ENCODE measurements at regions not wholly inside any gene's neighbourhood (a gene's known extent, or its start where the extent isn't known, plus 50 kb on each side); places are given as distances from the start of the nearest gene placed in this dataset.

DNA sequence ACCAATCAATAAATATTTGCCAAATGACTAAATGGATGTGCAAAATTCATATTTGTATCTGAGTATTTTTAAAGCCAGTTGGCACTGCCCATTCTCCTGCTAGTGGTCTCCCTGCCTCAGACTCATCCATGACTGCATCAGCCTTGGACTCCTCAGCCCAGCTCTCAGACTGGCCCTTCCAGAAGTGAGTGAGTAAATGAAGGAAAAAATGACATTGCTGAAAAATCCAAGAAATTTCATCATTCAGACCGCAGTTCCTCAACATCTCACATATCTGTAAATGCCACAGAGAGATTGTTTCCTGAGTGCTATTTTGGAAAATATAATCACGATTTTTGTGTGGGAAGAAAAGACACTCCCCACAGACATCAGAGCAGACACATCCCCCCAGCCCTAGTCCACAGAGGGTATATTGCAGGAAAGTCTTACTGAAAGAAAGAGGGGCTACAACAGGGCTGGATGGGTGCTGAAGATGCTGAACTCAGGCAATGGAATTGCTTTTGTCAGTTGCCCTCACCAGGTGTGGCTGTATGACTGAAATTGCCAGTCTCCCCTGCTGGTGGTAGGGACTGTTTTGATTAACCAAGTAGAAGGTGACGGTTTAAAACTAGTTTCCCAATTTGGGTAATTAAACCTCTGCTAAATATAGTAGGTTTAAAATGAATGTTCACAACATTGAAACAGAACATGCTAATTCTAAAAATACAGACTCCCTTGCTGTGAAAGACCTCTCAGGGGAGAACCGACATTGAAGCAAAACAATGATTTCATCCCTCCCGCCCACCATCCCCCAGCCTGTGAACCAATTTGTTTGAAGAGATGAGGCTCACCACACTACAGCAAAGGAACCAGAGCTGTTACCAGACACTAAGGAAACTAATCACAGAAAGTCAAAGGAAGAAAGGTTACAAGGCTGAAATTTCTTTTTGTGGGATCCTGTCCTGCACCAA, 158.8 kb downstream of the DEPDC1B start:
- TF ChIP-seq FOXP2 (optimal IDR thresholded peaks at IDR 0.05; ENCODE audit: borderline replicate concordance, extremely low read depth, extremely low read length, insufficient read depth) (no peak), POLR2AphosphoS5 (IDR thresholded peaks at IDR 0.05; ENCODE audit: low read depth, low read length) (no peak), SIN3A (IDR thresholded peaks at IDR 0.05; ENCODE audit: borderline replicate concordance, insufficient read depth, low read length) (no peak), TAF1 (IDR thresholded peaks at IDR 0.05; ENCODE audit: borderline replicate concordance, insufficient read depth, low read length) (no peak)
- TF ChIP-seq, protein P1, sequence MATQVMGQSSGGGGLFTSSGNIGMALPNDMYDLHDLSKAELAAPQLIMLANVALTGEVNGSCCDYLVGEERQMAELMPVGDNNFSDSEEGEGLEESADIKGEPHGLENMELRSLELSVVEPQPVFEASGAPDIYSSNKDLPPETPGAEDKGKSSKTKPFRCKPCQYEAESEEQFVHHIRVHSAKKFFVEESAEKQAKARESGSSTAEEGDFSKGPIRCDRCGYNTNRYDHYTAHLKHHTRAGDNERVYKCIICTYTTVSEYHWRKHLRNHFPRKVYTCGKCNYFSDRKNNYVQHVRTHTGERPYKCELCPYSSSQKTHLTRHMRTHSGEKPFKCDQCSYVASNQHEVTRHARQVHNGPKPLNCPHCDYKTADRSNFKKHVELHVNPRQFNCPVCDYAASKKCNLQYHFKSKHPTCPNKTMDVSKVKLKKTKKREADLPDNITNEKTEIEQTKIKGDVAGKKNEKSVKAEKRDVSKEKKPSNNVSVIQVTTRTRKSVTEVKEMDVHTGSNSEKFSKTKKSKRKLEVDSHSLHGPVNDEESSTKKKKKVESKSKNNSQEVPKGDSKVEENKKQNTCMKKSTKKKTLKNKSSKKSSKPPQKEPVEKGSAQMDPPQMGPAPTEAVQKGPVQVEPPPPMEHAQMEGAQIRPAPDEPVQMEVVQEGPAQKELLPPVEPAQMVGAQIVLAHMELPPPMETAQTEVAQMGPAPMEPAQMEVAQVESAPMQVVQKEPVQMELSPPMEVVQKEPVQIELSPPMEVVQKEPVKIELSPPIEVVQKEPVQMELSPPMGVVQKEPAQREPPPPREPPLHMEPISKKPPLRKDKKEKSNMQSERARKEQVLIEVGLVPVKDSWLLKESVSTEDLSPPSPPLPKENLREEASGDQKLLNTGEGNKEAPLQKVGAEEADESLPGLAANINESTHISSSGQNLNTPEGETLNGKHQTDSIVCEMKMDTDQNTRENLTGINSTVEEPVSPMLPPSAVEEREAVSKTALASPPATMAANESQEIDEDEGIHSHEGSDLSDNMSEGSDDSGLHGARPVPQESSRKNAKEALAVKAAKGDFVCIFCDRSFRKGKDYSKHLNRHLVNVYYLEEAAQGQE (IDR thresholded peaks at IDR 0.05; ENCODE audit: insufficient read depth in 1 of 2, low read depth in 2 of 2, low read length in 2 of 2): no peak

DNA sequence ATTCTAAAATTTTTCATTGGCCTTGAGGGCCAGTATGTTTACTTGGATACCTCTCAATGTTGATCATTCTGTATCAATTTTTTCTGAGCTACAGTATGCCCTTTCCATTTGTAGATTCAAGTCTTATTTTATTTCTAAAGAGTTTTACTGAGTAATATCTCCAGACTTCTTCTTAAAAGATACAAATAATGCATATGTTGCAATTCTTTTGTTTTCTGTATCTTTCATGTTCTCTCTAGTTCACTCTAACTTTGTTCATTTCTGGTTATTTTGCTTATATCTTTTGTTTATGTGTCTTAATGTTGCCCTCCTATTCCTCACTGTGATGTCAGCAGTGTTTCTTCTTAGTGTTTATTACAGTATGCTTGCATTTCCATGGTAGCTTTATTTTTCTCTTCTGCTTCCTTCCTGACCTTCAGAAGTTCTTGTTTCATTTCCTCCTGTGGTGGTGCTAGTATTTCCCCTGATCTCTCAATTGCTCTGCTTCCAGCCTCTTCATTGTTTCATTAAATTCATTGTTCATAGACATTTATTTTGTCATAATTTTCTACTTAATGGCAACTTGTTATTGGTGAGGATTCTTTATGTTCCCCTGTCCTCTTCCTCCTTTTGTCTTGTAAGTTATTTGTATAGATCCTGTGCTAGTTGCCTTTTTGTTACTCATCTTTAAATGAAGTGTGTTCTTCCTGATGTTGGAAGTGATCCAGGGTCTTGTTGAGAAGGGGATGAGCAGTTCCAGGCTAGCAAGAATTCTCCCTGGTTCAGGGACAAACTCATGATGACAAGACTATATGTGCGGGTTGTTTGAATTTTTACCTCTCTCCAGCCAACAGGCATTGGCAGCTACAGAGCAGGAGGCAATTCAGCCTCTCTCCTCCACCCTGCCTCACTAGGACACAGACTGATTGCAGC, 160.8 kb downstream of the DEPDC1B start:
- TF ChIP-seq, protein P1 (IDR thresholded peaks at IDR 0.05; ENCODE audit: insufficient read depth in 1 of 2, low read depth in 2 of 2, low read length in 2 of 2): no peak
- TF ChIP-seq TAF1 (IDR thresholded peaks at IDR 0.05; ENCODE audit: borderline replicate concordance, insufficient read depth, low read length): no peak
- no peak for TF ChIP-seq SIN3A (IDR thresholded peaks at IDR 0.05; ENCODE audit: borderline replicate concordance, insufficient read depth, low read length)
- TF ChIP-seq FOXP2 (optimal IDR thresholded peaks at IDR 0.05; ENCODE audit: borderline replicate concordance, extremely low read depth, extremely low read length, insufficient read depth): no peak
- TF ChIP-seq POLR2AphosphoS5 (IDR thresholded peaks at IDR 0.05; ENCODE audit: low read depth, low read length): no peak

DNA sequence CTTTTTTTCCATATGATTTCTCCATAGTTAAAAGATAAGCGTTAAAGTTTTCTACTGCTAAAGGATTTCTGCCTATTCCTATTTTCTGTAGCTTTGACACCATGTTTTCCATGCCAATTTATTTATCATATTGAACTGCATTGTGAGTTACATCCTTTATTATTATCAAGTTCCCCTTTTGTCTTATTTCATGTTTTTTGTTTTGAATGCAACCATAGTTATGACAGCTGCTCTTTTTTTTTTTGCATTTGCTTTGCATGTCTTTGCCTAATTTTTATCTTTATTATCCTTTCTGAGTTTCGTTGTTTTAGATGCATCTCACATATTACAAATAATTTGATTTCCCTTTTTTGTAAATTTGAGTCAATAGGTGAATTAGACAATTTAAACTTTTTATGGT, 161.5 kb downstream of the DEPDC1B start:
- TF ChIP-seq TAF1 (IDR thresholded peaks at IDR 0.05; ENCODE audit: borderline replicate concordance, insufficient read depth, low read length): no peak
- TF ChIP-seq SIN3A (IDR thresholded peaks at IDR 0.05; ENCODE audit: borderline replicate concordance, insufficient read depth, low read length): no peak
- TF ChIP-seq, protein P1 (IDR thresholded peaks at IDR 0.05; ENCODE audit: insufficient read depth in 1 of 2, low read depth in 2 of 2, low read length in 2 of 2): no peak
- no peak for TF ChIP-seq POLR2AphosphoS5 (IDR thresholded peaks at IDR 0.05; ENCODE audit: low read depth, low read length)
- TF ChIP-seq FOXP2 (optimal IDR thresholded peaks at IDR 0.05; ENCODE audit: borderline replicate concordance, extremely low read depth, extremely low read length, insufficient read depth): no peak

DNA sequence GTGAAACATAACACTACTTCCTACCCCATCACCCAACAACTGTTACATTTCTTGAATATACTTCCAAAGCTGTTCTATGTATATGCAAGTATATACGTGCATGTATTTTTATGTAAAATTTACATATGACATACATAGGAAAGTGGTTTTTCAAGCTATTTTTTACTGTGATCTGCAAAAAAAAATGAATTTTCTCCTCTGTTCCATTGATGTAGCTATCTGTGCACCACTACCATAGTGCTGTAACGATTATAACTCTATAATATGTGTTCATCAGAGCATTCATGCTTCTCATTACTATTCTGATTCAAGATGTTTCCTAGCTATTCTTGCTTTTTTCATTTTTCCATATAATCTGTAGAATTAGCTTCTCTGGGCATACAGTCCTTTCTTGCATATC, 164.0 kb downstream of the DEPDC1B start:
- TF ChIP-seq POLR2AphosphoS5 (IDR thresholded peaks at IDR 0.05; ENCODE audit: low read depth, low read length): no peak

DNA sequence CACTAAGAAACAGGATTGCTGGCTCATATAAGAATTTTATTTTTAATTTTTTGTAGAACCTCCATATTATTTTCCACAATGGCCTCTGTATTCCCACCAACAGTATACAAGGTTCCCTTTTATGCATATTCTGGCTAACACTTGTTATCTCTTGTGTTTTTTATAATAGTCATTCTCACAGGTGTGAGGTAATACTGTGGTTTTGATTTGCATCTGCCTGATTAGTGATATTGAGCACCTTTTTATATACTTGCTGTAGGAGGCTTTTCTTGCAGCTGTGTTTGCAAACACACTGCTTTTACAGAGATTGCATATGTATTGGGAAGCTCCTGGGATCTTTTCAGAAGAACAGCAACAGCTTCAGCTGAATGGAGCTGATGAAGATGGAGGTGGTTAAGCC, 164.8 kb downstream of the DEPDC1B start:
- TF ChIP-seq SIN3A (IDR thresholded peaks at IDR 0.05; ENCODE audit: borderline replicate concordance, insufficient read depth, low read length) (no peak), POLR2AphosphoS5 (IDR thresholded peaks at IDR 0.05; ENCODE audit: low read depth, low read length) (no peak), FOXP2 (optimal IDR thresholded peaks at IDR 0.05; ENCODE audit: borderline replicate concordance, extremely low read depth, extremely low read length, insufficient read depth) (no peak), TAF1 (IDR thresholded peaks at IDR 0.05; ENCODE audit: borderline replicate concordance, insufficient read depth, low read length) (no peak)
- TF ChIP-seq, protein P1 (IDR thresholded peaks at IDR 0.05; ENCODE audit: insufficient read depth in 1 of 2, low read depth in 2 of 2, low read length in 2 of 2): no peak
